ENCODE measurements at regions not wholly inside any gene's neighbourhood (a gene's known extent, or its start where the extent isn't known, plus 50 kb on each side); places are given as distances from the start of the nearest gene placed in this dataset.

GRCh38 chr10:123409884-123410283 lies 255.7 kb downstream of the BUB3 start:
- no peak for DNase-seq (ENCODE audit: low read depth)

GRCh38 chr10:123413353-123413752 lies 252.8 kb upstream of the GPR26 start:
- no peak for DNase-seq (ENCODE audit: low read depth)

- DNase-seq (ENCODE audit: low read depth): no peak
Observed at GRCh38 chr10:123415523-123415922, 250.6 kb upstream of the GPR26 start.

- DNase-seq (ENCODE audit: low read depth): no peak
Observed at GRCh38 chr10:123417414-123417813, 248.7 kb upstream of the GPR26 start.

- DNase-seq (ENCODE audit: low read depth): no peak
Observed at GRCh38 chr10:123421461-123421860, 244.7 kb upstream of the GPR26 start.

GRCh38 chr10:123422261-123422660 lies 243.9 kb upstream of the GPR26 start:
- no peak for DNase-seq (ENCODE audit: low read depth)

- no peak for DNase-seq (ENCODE audit: low read depth)
Observed at GRCh38 chr10:123424537-123424936, 241.6 kb upstream of the GPR26 start.

GRCh38 chr10:123425680-123426079 lies 240.5 kb upstream of the GPR26 start:
- DNase-seq (ENCODE audit: low read depth): no peak

- no peak for DNase-seq (ENCODE audit: low read depth)
Observed at GRCh38 chr10:123427165-123427786, 238.9 kb upstream of the GPR26 start.

GRCh38 chr10:123428391-123428790 lies 237.8 kb upstream of the GPR26 start:
- DNase-seq (ENCODE audit: low read depth): no peak

GRCh38 chr10:123429706-123430221 lies 236.4 kb upstream of the GPR26 start:
- DNase-seq (ENCODE audit: low read depth): no peak

- no peak for DNase-seq (ENCODE audit: low read depth)
Observed at GRCh38 chr10:123433539-123433938, 232.6 kb upstream of the GPR26 start.

GRCh38 chr10:123434435-123435039 lies 231.6 kb upstream of the GPR26 start:
- DNase-seq (ENCODE audit: low read depth): no peak

- DNase-seq (ENCODE audit: low read depth): no peak
Observed at GRCh38 chr10:123442901-123443300, 223.3 kb upstream of the GPR26 start.

- DNase-seq (ENCODE audit: low read depth): no peak
Observed at GRCh38 chr10:123443924-123444323, 222.2 kb upstream of the GPR26 start.

GRCh38 chr10:123445261-123445775 lies 220.8 kb upstream of the GPR26 start:
- no peak for DNase-seq (ENCODE audit: low read depth)

GRCh38 chr10:123446449-123447156 lies 219.6 kb upstream of the GPR26 start:
- DNase-seq (ENCODE audit: low read depth): no peak

GRCh38 chr10:123449234-123449962 lies 216.8 kb upstream of the GPR26 start:
- no peak for DNase-seq (ENCODE audit: low read depth)

GRCh38 chr10:123450956-123451605 lies 215.1 kb upstream of the GPR26 start:
- DNase-seq (ENCODE audit: low read depth): no peak

- no peak for DNase-seq (ENCODE audit: low read depth)
Observed at GRCh38 chr10:123451618-123452245, 214.4 kb upstream of the GPR26 start.

- no peak for DNase-seq (ENCODE audit: low read depth)
Observed at GRCh38 chr10:123454987-123455386, 211.2 kb upstream of the GPR26 start.

Measured in stimulated activated CD8-positive, alpha-beta memory T cell treated with anti-CD3 and anti-CD28 coated beads, Interleukin-12 subunit alpha, Interleukin-12 subunit beta, amount 100 ng/mL, for 4 hours (primary cell).